ENCODE measurements at regions not wholly inside any gene's neighbourhood (a gene's known extent, or its start where the extent isn't known, plus 50 kb on each side); places are given as distances from the start of the nearest gene placed in this dataset.

DNA sequence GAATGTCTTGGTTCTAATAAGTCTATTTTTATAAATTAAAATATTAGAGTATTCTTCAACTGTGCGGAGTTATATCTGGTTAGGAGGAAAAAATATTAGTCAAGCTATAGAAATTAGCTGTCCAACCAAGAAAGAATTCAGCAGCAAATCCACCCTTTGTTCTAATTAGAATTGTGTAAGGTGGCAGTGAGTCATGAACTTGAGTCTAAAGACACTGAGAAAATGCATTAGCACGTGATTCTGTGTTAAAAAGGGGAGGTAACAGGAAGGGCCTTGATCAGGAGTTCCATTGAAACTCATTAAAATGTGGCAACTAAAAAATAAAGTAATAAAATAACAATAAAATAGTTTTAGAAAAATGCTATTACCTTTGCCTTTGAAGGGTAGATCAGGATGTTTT is 398.2 kb upstream of the RGS18 start:
- TF ChIP-seq ZNF274 (IDR thresholded peaks at IDR 0.05; ENCODE audit: low read depth, low read length) (no peak), SUZ12 (IDR thresholded peaks at IDR 0.05; ENCODE audit: extremely low read depth, insufficient read depth, insufficient read length) (no peak)

Data from NT2/D1 (cell line).